ENCODE measurements at regions not wholly inside any gene's neighbourhood (a gene's known extent, or its start where the extent isn't known, plus 50 kb on each side); places are given as distances from the start of the nearest gene placed in this dataset.

DNA sequence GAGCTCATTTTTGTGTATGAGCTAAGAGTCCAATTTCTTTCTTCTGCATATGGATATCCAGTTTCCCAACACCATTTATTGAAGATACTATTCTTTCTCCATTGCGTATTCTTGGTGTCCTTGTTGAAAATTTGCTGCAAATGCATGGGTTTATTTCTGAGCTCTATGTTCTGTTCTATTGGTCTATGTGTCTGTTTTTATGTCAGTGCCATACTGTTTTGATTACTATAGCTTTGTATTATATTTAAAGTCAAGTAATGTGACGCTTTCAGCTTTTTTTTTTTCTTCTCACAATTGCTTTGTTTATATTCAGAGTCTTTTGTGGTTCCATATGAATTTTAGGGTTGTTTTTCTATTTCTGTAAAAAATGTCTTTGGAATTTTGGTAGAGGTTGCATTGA, 247.1 kb upstream of the TBX3 start:
- H3K4me3 Mint-ChIP-seq, result no peak overlapping the region

DNA sequence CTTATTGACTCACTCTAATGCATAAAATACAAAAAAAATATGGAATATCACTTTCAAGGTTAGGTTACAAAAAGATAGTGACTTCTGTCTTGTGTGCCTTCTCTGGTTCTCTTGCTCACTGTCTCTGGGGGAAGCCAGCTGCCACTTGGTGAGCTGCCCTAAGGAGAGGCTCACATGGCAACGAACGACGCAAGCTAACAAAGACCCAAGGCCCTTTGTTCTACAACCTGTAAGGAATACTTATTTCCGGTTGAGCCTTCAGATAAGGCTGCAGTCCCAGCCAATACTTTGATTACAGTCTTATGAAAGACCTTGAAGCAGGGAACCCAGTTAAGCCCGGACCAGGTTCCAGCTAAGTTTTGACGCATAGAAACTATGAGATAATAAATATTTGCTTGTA, 242.4 kb upstream of the TBX3 start:
- Mint-ChIP-seq H3K27me3 (ENCODE audit: low read depth) (peaks cover 3% of the 10 kb centered on the region), H3K4me1 (peaks cover 10% of the 10 kb centered on the region), H3K9me3 (peaks cover 22% of the 10 kb centered on the region), H3K27ac (no peak overlapping the region), H3K4me3 (no peak overlapping the region), H3K36me3 (ENCODE audit: low read depth) (peaks cover 4% of the 10 kb centered on the region)
- TF ChIP-seq, protein P1, sequence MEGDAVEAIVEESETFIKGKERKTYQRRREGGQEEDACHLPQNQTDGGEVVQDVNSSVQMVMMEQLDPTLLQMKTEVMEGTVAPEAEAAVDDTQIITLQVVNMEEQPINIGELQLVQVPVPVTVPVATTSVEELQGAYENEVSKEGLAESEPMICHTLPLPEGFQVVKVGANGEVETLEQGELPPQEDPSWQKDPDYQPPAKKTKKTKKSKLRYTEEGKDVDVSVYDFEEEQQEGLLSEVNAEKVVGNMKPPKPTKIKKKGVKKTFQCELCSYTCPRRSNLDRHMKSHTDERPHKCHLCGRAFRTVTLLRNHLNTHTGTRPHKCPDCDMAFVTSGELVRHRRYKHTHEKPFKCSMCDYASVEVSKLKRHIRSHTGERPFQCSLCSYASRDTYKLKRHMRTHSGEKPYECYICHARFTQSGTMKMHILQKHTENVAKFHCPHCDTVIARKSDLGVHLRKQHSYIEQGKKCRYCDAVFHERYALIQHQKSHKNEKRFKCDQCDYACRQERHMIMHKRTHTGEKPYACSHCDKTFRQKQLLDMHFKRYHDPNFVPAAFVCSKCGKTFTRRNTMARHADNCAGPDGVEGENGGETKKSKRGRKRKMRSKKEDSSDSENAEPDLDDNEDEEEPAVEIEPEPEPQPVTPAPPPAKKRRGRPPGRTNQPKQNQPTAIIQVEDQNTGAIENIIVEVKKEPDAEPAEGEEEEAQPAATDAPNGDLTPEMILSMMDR (IDR thresholded peaks at IDR 0.05; ENCODE audit: unreplicated experiment in 3 of 3), result no peak

More for the DNA sequence above, 247.1 kb upstream of the TBX3 start:
- Mint-ChIP-seq H3K27me3 (ENCODE audit: low read depth) (no peaks in the 10 kb centered on the region), H3K9me3 (peaks cover 26% of the 10 kb centered on the region), H3K4me1 (no peaks in the 10 kb centered on the region), H3K27ac (no peak overlapping the region), H3K36me3 (ENCODE audit: low read depth) (peaks cover 12% of the 10 kb centered on the region)
- TF ChIP-seq, protein P1 (IDR thresholded peaks at IDR 0.05; ENCODE audit: unreplicated experiment in 3 of 3), result no peak

DNA sequence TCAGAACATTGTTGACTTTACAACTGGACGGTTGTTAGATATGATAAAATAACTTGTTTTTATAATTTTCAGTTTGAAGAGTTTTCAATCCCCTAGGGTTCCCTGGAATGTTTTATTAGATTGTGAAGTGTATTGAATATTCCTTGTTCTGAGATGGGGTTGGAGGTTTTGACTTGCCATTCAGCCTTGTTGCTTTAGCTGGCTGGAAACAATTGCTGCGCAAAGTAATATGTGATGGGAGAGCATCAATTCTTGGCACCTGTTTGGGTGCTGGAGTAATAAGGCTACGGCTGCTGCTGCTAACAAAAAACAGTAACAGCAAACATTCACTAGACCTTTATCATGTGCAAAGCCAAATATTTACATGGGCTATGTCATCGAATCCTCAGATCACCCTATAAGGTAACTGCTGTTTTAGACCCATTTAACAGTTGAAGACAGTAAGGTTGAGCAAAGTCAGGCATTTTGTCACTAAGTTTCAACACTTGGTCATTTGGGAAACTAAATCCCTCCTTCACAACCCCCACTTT, 241.0 kb upstream of the TBX3 start:
- no peaks in the 10 kb centered on the region for H3K36me3 Mint-ChIP-seq (ENCODE audit: low read depth)
- H3K9me3 Mint-ChIP-seq, result peaks cover 12% of the 10 kb centered on the region
- peaks cover 20% of the 10 kb centered on the region for H3K4me1 Mint-ChIP-seq
- no peak overlapping the region for H3K4me3 Mint-ChIP-seq
- peaks cover 3% of the 10 kb centered on the region for H3K27me3 Mint-ChIP-seq (ENCODE audit: low read depth)
- H3K27ac Mint-ChIP-seq, result no peak overlapping the region
- TF ChIP-seq, protein P1 (IDR thresholded peaks at IDR 0.05; ENCODE audit: unreplicated experiment in 3 of 3), result no peak

DNA sequence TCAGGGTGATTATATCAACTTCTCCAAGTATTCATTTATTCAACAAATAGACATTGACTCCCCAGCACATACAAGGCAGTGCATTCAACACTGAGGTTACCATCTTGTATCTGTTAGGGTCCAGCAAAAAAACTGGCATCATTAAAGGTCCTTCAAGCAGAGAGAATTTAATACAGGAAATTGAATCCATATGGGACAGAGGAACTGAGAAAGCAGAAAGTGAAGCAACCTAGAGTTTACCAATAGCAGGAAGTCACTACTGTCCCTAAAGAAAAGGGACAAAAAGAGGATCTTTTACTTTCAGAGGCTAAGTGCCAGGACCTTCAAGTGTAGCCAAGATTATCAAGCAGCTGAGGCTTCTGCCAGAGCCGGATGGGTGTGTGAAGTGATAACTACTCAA, 237.8 kb upstream of the TBX3 start:
- TF ChIP-seq, protein P1 (IDR thresholded peaks at IDR 0.05; ENCODE audit: unreplicated experiment in 3 of 3), result no peak
- peaks cover 5% of the 10 kb centered on the region for H3K36me3 Mint-ChIP-seq (ENCODE audit: low read depth)
- peak overlapping the region in 1 of 3 experiments; percentile 89 for H3K27ac Mint-ChIP-seq
- H3K4me3 Mint-ChIP-seq, result no peak overlapping the region
- peaks cover 36% of the 10 kb centered on the region for H3K4me1 Mint-ChIP-seq
- peaks cover 6% of the 10 kb centered on the region for H3K9me3 Mint-ChIP-seq
- peaks cover 3% of the 10 kb centered on the region for H3K27me3 Mint-ChIP-seq (ENCODE audit: low read depth)

DNA sequence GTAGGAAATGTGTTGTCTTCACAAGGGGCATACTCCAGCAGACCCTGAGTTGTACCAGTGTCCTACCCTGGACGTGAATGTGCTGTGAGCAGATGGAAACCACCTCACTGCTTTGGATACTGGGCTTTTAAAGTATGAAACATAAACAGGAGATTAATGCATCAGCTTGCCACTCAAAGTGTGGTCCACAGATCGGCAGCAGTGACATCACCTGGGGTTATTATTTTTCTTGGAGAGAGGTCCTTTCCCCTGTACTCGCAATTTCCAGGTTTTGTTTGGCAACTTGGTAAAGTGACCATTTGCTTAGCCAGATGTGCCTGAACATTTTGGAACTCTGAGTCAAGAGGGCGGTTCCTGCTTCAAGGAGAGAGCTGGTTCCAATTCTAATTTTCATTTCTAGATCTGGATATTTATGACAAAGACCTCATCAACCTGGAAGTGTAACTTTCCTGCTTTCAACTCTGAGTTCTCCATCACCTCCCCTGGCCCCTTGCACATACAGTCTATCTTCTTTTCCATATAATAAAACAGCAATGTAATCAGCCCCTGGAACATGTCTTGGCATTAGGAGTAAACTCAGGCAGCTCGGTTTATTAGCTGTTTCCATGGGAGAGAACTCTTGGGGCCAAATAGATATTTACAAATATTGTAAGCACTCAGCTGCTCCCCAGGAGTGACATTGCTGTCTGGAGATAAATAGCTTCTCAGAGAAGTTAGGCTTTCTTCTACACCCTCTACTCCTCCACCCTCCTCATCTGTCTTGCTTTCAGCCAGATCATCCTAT, 237.0 kb upstream of the TBX3 start:
- Mint-ChIP-seq H3K27ac (peak overlapping the region; percentile 35 to 89 (median 75)), H3K27me3 (ENCODE audit: low read depth) (peaks cover 3% of the 10 kb centered on the region), H3K9me3 (peaks cover 2% of the 10 kb centered on the region), H3K4me3 (no peak overlapping the region), H3K36me3 (ENCODE audit: low read depth) (peaks cover 5% of the 10 kb centered on the region), H3K4me1 (peaks cover 41% of the 10 kb centered on the region)
- TF ChIP-seq, protein P1 (IDR thresholded peaks at IDR 0.05; ENCODE audit: unreplicated experiment in 3 of 3), result no peak

DNA sequence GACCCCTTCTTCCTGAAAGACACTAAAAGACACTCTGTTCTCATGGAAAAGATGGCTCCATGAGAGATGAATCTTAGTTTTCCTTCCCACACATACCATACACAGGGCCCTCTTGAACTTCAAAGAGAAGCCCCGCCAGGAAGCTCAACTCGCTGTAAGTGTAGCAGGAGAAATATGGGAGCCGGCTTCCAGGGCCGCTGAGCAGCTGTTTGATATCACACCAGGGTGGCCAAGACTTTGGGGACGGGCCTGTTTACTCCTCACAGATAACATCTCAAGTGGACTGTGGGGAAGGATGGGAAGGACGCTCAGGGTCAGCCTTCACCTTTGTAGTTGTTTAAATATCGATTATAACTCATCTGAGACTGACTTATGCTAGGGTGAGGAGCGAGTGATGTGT, 235.5 kb upstream of the TBX3 start:
- TF ChIP-seq, protein P1 (IDR thresholded peaks at IDR 0.05; ENCODE audit: unreplicated experiment in 3 of 3), result no peak
- Mint-ChIP-seq H3K36me3 (ENCODE audit: low read depth) (peaks cover 5% of the 10 kb centered on the region), H3K4me1 (peaks cover 36% of the 10 kb centered on the region), H3K9me3 (peaks cover 2% of the 10 kb centered on the region), H3K4me3 (no peak overlapping the region), H3K27me3 (ENCODE audit: low read depth) (peaks cover 3% of the 10 kb centered on the region), H3K27ac (peak overlapping the region; percentile 88 to 89 (median 89))
